ENCODE measurements at regions not wholly inside any gene's neighbourhood (a gene's known extent, or its start where the extent isn't known, plus 50 kb on each side); places are given as distances from the start of the nearest gene placed in this dataset.

GRCh38 chr6:82045965-82046756, 201.4 kb downstream of the IBTK start:
- ATAC-seq = no peak
- TF ChIP-seq GTF2I (CRISPR knock-in tag; conservative IDR thresholded peaks at IDR 0.05) = no peak
- no peak for TF ChIP-seq ZNF317 (CRISPR knock-in tag; IDR thresholded peaks at IDR 0.05; ENCODE audit: borderline replicate concordance, low read depth)
- TF ChIP-seq SP1 (CRISPR knock-in tag; conservative IDR thresholded peaks at IDR 0.05) = no peak
- no peak for TF ChIP-seq HMGA2 (CRISPR knock-in tag; IDR thresholded peaks at IDR 0.05)
- no peak for TF ChIP-seq ZNF138 (CRISPR knock-in tag; conservative IDR thresholded peaks at IDR 0.05)
- TF ChIP-seq TCF7 (CRISPR knock-in tag; IDR thresholded peaks at IDR 0.05; ENCODE audit: low read depth) = no peak
- no peak for TF ChIP-seq ZNF232 (CRISPR knock-in tag; IDR thresholded peaks at IDR 0.05)
- no peak for TF ChIP-seq RELA (CRISPR knock-in tag; IDR thresholded peaks at IDR 0.05; ENCODE audit: borderline replicate concordance)
- no peak for TF ChIP-seq ZNF121 (CRISPR knock-in tag; IDR thresholded peaks at IDR 0.05)
- TF ChIP-seq TEAD4 (CRISPR knock-in tag; IDR thresholded peaks at IDR 0.05) = no peak
- TF ChIP-seq STAT6 (CRISPR knock-in tag; conservative IDR thresholded peaks at IDR 0.05; ENCODE audit: low read depth) = no peak
- TF ChIP-seq TEAD1 (CRISPR knock-in tag; IDR thresholded peaks at IDR 0.05) = no peak
- TF ChIP-seq JAZF1 (CRISPR knock-in tag; IDR thresholded peaks at IDR 0.05) = no peak
- ChIA-PET CTCF (no interaction called here), POLR2A (no interaction called here)
- H3K9me3 Mint-ChIP-seq = no peaks in the 10 kb centered on the region
- no peaks in the 10 kb centered on the region for H3K36me3 Mint-ChIP-seq
- no peak overlapping the region for H3K27ac Mint-ChIP-seq
- H3K4me1 Mint-ChIP-seq = no peaks in the 10 kb centered on the region
- no peaks in the 10 kb centered on the region for H3K27me3 Mint-ChIP-seq (ENCODE audit: low read depth)
- H3K4me3 Mint-ChIP-seq = no peak overlapping the region
- no peak for DNase-seq (ENCODE audit: low spot score)

DNA sequence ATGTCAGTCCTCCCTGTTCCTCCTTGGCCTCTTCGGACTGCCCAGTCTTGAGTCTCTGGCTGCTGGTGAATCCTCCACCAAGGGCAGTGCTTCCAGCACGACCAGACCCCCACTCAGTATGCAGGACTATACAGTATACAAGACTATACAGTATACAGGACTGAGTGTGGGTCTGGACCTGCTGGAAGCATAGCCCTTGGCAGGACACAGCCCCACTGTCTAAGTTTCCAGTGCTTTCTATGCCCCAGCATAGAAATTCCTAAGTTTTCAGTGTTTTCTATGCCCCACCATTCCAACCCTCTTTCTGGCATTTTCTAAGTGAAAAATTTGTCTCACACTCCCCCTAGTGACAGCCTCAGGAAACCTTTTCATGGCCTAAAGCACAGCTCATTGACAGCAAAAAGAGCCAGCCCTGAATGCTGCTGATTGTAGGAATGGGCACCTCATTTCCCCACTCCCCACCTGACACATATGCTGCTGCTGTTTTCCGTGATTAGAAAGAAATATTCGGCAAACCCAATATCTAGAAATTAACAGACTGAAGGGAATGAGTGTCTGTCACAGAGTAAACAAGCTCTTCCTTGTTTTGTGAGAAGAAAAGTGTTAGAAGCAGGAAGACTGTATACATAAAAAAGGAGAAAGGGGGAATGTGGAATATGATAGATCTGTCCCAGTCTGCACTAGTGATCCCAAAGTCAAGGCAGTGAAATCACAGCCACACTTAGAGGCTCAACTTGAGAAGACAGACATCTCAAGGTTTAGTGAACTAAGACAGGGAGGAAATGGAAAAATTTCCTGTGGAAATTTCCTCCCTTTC, 206.9 kb downstream of the IBTK start:
- Mint-ChIP-seq H3K4me3 (no peak overlapping the region), H3K27ac (peak overlapping the region; percentile 55; the same call in 1 of the 2 replicates), H3K4me1 (peaks cover 3% of the 10 kb centered on the region; the same call in 1 of the 2 replicates), H3K27me3 (ENCODE audit: low read depth) (no peaks in the 10 kb centered on the region), H3K9me3 (no peaks in the 10 kb centered on the region), H3K36me3 (no peaks in the 10 kb centered on the region)
- ChIA-PET POLR2A (interaction anchor here (1.0 kb wide), 1 partner anchor 40 kb away, joined by 3 read pairs; no protein-coding TSS in a partner anchor), CTCF (interaction anchor here (0.6 to 1.9 kb wide), 11 partner anchors 9 to 799 kb away, joined by 3 to 12 read pairs (median 4); no protein-coding TSS in a partner anchor)
- DNase-seq (ENCODE audit: low spot score) = peak; percentile 47
- no peak for TF ChIP-seq CREM (CRISPR knock-in tag; IDR thresholded peaks at IDR 0.05)
- TF ChIP-seq, protein P1, sequence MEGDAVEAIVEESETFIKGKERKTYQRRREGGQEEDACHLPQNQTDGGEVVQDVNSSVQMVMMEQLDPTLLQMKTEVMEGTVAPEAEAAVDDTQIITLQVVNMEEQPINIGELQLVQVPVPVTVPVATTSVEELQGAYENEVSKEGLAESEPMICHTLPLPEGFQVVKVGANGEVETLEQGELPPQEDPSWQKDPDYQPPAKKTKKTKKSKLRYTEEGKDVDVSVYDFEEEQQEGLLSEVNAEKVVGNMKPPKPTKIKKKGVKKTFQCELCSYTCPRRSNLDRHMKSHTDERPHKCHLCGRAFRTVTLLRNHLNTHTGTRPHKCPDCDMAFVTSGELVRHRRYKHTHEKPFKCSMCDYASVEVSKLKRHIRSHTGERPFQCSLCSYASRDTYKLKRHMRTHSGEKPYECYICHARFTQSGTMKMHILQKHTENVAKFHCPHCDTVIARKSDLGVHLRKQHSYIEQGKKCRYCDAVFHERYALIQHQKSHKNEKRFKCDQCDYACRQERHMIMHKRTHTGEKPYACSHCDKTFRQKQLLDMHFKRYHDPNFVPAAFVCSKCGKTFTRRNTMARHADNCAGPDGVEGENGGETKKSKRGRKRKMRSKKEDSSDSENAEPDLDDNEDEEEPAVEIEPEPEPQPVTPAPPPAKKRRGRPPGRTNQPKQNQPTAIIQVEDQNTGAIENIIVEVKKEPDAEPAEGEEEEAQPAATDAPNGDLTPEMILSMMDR (IDR thresholded peaks at IDR 0.05) = peak; percentile 51
- ATAC-seq = peak; percentile 97

DNA sequence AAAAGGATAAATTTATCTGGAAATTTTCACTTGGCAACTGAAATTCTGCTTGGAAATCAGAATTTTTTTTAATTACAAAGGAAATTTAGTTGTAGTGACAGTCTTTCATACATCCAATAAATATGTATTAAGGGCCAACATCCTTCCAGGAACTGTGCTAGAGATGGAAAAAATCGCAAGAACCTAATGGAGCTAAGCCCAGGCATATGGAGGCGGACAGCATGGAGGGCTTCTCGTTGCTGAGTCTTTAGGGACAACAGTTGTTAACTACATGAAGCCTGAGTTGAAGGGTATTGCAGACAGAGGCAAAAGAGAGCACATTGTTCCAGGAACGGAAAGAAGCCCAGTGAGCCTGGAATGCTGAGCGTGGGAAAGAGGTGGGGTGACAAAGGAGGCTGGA, 208.9 kb downstream of the IBTK start:
- ChIA-PET CTCF (no interaction called here), POLR2A (no interaction called here)
- no peaks in the 10 kb centered on the region for H3K27me3 Mint-ChIP-seq (ENCODE audit: low read depth)
- peak overlapping the region; percentile 34; the same call in 1 of the 2 replicates for H3K27ac Mint-ChIP-seq
- no peak for DNase-seq (ENCODE audit: low spot score)
- no peak overlapping the region for H3K4me3 Mint-ChIP-seq
- no peak for ATAC-seq
- H3K4me1 Mint-ChIP-seq = peaks cover 3% of the 10 kb centered on the region; the same call in 1 of the 2 replicates
- no peaks in the 10 kb centered on the region for H3K36me3 Mint-ChIP-seq
- no peaks in the 10 kb centered on the region for H3K9me3 Mint-ChIP-seq
- no peak for TF ChIP-seq TCF7 (CRISPR knock-in tag; IDR thresholded peaks at IDR 0.05; ENCODE audit: low read depth)
- TF ChIP-seq, protein P2, sequence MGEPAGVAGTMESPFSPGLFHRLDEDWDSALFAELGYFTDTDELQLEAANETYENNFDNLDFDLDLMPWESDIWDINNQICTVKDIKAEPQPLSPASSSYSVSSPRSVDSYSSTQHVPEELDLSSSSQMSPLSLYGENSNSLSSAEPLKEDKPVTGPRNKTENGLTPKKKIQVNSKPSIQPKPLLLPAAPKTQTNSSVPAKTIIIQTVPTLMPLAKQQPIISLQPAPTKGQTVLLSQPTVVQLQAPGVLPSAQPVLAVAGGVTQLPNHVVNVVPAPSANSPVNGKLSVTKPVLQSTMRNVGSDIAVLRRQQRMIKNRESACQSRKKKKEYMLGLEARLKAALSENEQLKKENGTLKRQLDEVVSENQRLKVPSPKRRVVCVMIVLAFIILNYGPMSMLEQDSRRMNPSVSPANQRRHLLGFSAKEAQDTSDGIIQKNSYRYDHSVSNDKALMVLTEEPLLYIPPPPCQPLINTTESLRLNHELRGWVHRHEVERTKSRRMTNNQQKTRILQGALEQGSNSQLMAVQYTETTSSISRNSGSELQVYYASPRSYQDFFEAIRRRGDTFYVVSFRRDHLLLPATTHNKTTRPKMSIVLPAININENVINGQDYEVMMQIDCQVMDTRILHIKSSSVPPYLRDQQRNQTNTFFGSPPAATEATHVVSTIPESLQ (CRISPR knock-in tag; IDR thresholded peaks at IDR 0.05) = no peak
- no peak for TF ChIP-seq ZNF138 (CRISPR knock-in tag; conservative IDR thresholded peaks at IDR 0.05)
- TF ChIP-seq SP1 (CRISPR knock-in tag; conservative IDR thresholded peaks at IDR 0.05) = no peak
- TF ChIP-seq NFATC4 (CRISPR knock-in tag; IDR thresholded peaks at IDR 0.05) = no peak
- no peak for TF ChIP-seq CBFB (CRISPR knock-in tag; IDR thresholded peaks at IDR 0.05; ENCODE audit: low read depth)
- TF ChIP-seq, protein P3, sequence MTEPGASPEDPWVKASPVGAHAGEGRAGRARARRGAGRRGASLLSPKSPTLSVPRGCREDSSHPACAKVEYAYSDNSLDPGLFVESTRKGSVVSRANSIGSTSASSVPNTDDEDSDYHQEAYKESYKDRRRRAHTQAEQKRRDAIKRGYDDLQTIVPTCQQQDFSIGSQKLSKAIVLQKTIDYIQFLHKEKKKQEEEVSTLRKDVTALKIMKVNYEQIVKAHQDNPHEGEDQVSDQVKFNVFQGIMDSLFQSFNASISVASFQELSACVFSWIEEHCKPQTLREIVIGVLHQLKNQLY (CRISPR knock-in tag; IDR thresholded peaks at IDR 0.05) = no peak
- TF ChIP-seq CDX4 (CRISPR knock-in tag; IDR thresholded peaks at IDR 0.05; ENCODE audit: borderline replicate concordance) = no peak

Measured in WTC11 (cell line).